Activated T-cell treated with anti-CD3 and anti-CD28 coated beads for 48 hours (primary cell): ENCODE measurements at regions not wholly inside any gene's neighbourhood (a gene's known extent, or its start where the extent isn't known, plus 50 kb on each side); places are given as distances from the start of the nearest gene placed in this dataset.

ENCODE experiments used
- DNase-seq: peaks from one replicate; pipeline ENCODE4 v3.0.0-alpha.2; 2020; ENCODE audit warnings: low read depth

GRCh38 chr11:115964091-115964490 lies 459.9 kb upstream of the CADM1 start:
- DNase-seq, result no peak

GRCh38 chr11:115963156-115963555 lies 458.9 kb upstream of the CADM1 start:
- DNase-seq, result no peak

DNA sequence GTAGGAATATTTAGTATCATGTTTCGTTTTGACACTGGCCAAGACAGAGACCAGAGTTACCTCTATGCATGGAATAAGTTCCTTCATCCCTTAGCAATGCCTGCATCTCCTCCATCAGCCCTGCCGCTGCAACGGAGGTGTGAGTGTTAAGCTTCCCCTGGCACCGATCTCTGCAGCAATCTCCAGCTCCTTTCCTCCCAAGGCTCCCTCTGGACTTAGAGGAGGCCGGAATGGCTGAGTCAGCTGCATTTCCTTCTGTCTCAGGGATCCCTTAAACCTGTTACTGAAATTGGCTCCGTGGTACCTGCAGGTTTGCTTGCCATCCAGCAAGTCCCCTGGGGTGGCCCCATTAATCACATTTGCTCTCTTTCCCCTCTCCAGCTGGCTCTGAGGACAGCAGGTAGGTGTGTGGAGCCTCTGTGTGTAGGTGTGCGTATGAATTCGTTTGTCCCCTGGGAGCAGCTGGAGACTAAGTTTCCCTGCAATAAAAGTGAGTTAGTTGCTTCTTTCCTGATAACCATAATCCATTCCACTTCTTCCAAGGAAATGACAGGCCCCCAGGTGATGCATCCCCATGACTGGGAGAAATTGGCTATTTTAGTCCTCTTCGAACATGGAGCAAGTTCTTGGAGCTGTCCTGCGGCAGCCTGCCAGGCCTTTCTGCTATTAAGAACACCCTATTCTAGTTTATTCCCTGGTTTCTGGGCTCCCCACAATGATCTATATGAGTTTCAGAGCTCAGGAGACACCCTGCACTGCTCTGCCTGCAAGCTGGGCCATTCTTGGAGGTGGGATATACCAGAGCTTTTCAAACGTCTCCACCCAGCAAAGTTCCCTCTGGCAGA lies 457.2 kb upstream of the CADM1 start:
- DNase-seq, result no peak

GRCh38 chr11:115959081-115959486 lies 454.9 kb upstream of the CADM1 start:
- DNase-seq, result no peak

- DNase-seq, result no peak
Measured at GRCh38 chr11:115958089-115959000, 454.1 kb upstream of the CADM1 start.

- no peak for DNase-seq
Measured at GRCh38 chr11:115955803-115956202, 451.6 kb upstream of the CADM1 start.

GRCh38 chr11:115950660-115951059 lies 446.4 kb upstream of the CADM1 start:
- DNase-seq, result no peak

DNA sequence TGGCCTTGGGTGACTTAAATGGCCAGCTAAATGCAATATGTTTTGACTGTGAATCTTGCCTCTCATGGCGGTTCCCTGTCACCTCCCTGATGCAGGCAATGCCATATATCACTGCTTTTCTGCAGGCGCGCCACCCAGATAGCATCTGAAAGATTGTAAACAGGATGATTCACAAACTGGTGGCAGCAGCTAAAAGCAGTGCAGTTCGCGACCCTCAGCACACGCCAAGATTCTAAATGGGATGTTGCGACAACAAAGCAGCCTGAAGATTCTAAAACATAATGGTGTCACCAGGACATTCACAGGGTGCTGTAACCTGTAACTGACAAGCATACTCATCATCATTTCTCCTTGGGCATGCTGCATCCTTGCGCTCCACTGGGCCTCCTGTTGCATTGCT lies 440.4 kb upstream of the CADM1 start:
- DNase-seq, result no peak

DNA sequence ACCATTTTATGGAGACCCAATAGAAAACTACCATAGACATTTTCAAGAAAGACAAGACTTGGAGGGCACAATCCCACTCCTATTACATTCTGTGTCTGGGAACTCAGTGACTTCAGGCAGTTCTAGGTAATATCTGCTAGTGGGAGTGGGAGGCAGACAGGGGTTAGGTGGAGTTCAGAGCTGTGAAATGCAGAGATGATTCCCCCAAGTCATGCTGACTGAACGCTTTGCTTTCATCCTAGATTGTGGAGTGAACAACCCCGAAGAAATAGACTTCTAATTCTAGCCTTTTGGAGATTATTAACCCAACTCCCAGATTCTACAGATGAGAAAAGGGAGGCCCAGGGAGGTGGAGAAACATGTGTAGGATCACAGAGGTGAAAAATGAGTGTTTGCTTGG lies 437.8 kb upstream of the CADM1 start:
- no peak for DNase-seq

- DNase-seq, result peak; percentile 4
Measured at GRCh38 chr11:115941481-115941993, 437.3 kb upstream of the CADM1 start.

GRCh38 chr11:115941044-115941443 lies 436.8 kb upstream of the CADM1 start:
- no peak for DNase-seq

DNA sequence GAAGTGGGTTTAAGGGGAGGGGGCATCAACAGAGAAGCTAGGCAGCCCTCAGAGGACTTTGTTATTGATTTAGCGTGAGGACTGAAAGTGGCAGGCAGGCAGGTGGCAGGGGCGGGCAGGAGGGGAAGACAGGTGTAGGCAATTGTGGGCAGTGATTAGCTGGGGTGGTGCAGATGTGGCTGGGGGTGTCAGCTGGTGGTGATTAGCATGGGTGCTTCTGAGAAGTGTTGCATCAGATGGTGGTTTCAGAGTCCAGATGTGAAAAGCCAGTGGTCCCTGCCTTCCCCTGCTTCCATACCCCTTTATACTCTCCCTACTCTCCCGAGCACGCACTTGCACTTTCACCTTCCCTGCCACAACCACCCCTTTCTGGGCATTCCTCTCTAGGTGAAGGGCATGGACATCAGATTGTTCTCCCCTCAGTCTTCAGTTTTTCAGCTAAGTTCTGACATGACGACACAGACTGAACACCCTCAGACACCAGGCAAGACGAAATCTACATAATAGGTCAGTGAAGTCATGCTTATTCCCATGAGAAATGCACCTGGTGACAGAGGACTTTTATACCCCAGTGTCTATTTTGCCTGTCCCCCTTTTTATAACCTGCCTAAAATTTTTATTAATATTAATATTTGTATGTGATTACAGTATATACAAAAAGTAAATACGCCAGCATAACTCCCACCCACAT lies 435.7 kb upstream of the CADM1 start:
- DNase-seq, result no peak

GRCh38 chr11:115939104-115939730 lies 435.0 kb upstream of the CADM1 start:
- DNase-seq, result no peak

- no peak for DNase-seq
Measured at GRCh38 chr11:115933564-115933963, 429.3 kb upstream of the CADM1 start.

DNA sequence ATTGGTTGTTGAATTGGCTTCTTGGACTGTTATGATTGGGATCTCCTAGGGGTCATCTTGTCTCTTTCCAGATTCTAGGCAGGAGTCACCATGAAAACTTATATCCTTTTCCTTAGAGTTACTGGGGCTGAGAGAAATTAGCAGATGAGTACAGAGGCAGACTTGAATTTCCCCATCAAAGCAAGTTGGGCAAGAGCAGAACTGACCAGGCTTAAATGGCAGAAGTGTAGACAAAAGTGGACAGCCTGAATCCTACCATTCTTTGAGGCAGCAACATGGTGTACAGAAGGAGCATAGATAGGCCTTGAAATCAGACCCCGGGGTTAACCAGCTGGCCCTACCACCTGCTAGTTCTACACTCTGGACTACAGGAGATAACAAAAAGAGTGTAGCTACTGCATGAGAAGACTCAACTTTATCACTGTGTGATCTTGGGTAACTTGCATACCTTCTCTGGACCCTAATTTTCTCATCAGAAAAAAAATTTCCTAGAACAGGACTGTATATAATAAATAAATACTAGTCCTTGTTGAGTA lies 427.4 kb upstream of the CADM1 start:
- DNase-seq, result no peak

DNA sequence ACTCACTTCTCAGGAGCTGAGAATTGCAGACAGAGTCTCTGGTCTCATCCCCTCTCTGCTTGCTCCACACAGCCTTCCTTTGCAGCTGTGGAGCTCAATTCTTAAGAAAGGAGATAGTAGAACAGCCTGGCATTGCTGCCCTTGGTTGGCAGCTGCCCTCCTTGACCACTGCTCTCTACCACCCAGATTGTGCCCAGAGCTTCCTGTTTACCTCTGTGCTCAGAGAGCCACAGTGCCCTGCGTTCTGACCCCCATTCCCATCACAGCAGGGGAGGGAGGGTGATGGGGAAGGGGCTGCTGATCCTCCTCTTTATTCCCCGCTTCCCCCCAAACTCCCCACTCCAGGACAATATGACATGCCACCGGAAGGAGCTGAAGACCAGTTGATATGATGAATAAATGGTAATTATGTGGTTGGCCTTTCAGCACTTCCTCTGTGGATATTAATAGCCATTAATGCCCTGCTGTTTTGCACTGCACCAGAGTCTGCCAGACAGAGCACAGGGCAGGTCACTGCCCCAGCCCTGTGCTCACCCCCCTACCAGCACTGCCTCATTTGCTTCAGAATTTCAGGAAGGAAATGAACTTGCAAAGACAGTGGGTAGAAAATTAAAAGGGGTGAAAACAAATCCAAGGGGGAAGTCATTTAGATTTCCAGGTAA lies 426.8 kb upstream of the CADM1 start:
- no peak for DNase-seq

DNA sequence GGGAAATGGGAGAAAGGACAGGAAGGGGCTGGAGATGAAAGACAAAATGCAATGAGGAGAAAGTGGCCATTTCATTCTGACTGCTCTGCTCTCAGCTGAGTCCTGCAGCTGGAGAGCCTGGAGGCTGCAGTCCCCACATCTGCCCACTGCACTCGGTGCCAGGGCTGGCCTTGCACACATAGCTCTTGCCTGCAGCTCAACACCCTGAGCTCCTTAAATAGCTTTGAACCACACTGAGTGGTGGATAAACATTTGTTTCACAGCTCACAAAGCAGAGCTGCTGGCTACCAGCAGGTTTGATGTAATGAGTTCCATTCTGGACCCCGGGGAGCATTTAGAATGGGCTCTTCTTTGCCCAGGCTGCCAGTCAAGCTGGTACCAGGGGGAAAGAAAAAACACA lies 426.1 kb upstream of the CADM1 start:
- no peak for DNase-seq

DNA sequence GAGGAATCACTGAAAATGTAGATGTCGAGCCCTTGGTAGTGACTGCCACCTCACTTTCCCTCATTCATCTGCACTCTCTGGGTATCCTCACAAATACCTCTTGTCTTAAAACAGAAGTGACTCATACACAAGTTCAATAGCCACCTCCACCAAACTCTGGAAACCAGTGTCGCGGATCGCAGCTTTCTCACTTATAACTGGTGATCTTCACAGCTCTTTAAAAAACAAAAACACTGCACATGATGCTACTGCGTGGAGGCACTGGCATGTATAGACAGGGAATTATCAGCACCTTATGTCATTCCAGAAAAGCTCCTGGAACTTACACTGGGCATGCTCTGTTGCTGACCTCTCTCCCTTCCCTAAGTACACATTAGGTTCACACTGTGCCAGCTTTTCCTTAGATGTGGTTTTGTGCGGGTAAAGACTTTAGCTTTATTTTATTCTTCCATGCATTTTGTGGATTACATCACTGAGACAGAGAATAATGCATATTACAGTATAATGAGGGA lies 425.5 kb upstream of the CADM1 start:
- DNase-seq, result no peak

GRCh38 chr11:115928811-115929210 lies 424.6 kb upstream of the CADM1 start:
- DNase-seq, result no peak

DNA sequence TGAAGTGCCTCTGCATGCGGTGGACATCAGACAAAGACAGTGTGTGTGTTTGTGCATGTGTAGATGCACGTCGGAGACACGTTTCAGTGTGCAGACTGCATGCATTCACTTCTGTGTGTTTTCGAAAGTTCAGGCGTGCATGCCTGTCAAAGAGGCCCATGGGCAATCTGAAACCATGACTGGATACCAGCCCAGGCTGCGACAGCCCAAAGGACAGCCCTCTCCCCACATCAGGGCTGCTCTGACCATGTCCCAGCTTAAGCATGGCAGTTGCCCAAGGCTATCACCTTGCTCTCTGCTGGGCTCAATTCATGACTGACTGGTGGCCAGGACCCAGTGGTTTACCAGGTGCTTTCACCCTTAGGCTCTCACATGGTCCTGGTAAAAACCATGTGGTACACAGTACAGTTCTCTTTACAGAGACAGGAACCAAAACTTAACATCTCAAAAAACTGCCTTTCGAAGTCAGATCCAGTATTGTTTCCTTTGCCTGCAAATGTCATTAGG lies 423.7 kb upstream of the CADM1 start:
- DNase-seq, result no peak

GRCh38 chr11:115926601-115927000 lies 422.4 kb upstream of the CADM1 start:
- DNase-seq, result no peak
